ENCODE measurements at regions not wholly inside any gene's neighbourhood (a gene's known extent, or its start where the extent isn't known, plus 50 kb on each side); places are given as distances from the start of the nearest gene placed in this dataset.

DNA sequence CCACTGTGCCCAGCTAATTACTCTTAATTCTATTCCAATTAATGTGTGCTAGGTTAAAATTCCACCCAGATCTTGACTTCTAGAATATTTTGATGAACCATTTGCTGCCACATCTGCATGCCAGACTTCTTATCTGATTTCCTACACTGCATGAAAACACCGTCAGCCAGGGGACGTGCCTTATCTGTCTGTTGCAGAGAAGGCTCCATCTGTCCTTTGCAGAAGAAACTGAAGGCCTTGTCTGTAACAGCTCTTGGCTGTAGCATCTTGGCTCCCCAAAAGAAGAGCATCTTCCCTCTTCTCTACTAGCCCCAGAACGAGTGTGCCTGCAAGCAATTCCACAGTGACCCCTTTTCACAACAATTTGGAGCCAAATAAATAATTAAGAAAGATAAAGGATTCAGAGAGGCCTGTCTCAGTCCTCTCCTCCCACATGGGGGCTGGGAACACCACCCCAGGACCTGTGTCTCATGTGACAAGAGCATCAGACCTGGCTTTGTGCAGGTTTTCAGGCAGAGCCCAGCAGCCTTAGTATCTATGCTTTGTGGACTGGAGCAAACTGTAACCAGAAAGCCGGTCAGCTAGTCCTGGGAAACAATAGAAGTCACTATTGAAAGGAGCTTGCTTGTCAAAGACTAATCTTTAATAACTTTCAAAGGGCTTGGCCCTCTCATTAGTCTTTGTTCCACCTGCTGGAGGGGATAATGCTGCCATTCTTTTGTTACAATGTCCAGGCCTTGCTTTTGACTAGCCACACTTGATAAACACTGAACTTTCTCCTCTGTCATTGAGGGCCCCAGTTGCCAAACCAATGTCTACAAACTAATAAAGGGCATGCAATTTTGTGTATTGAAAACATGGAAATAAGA is 84.0 kb upstream of the NEUROD1 start:
- ATAC-seq, result no peak

GRCh38 chr2:181766129-181766528 is 85.8 kb upstream of the NEUROD1 start:
- TF ChIP-seq OSR1 (CRISPR knock-in tag; IDR thresholded peaks at IDR 0.05), result no peak
- TF ChIP-seq RARB (CRISPR knock-in tag; IDR thresholded peaks at IDR 0.05), result no peak
- TF ChIP-seq GLIS3 (CRISPR knock-in tag; IDR thresholded peaks at IDR 0.05), result no peak
- no peak for TF ChIP-seq BACH2 (CRISPR knock-in tag; IDR thresholded peaks at IDR 0.05; ENCODE audit: borderline replicate concordance)
- TF ChIP-seq, protein P1, sequence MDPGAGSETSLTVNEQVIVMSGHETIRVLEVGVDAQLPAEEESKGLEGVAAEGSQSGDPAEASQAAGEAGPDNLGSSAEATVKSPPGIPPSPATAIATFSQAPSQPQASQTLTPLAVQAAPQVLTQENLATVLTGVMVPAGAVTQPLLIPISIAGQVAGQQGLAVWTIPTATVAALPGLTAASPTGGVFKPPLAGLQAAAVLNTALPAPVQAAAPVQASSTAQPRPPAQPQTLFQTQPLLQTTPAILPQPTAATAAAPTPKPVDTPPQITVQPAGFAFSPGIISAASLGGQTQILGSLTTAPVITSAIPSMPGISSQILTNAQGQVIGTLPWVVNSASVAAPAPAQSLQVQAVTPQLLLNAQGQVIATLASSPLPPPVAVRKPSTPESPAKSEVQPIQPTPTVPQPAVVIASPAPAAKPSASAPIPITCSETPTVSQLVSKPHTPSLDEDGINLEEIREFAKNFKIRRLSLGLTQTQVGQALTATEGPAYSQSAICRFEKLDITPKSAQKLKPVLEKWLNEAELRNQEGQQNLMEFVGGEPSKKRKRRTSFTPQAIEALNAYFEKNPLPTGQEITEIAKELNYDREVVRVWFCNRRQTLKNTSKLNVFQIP (CRISPR knock-in tag; IDR thresholded peaks at IDR 0.05; ENCODE audit: borderline replicate concordance, low read depth), result no peak
- no peak for TF ChIP-seq ESRRG (CRISPR knock-in tag; IDR thresholded peaks at IDR 0.05)
- no peak for TF ChIP-seq CSDC2 (CRISPR knock-in tag; IDR thresholded peaks at IDR 0.05)
- no peak for TF ChIP-seq ZC3H10 (CRISPR knock-in tag; IDR thresholded peaks at IDR 0.05)
- no peak for TF ChIP-seq ZNF70 (CRISPR knock-in tag; IDR thresholded peaks at IDR 0.05)
- TF ChIP-seq TSHZ2 (CRISPR knock-in tag; IDR thresholded peaks at IDR 0.05), result no peak
- no peak for TF ChIP-seq ZNF8 (CRISPR knock-in tag; IDR thresholded peaks at IDR 0.05)
- TF ChIP-seq CREB5 (CRISPR knock-in tag; IDR thresholded peaks at IDR 0.05; ENCODE audit: low read depth), result no peak
- no peak for TF ChIP-seq ARNTL (CRISPR knock-in tag; IDR thresholded peaks at IDR 0.05; ENCODE audit: borderline replicate concordance, low read depth)
- no peak for TF ChIP-seq TCF4 (CRISPR knock-in tag; IDR thresholded peaks at IDR 0.05; ENCODE audit: borderline replicate concordance)
- no peak for TF ChIP-seq ISL1 (CRISPR knock-in tag; IDR thresholded peaks at IDR 0.05)
- TF ChIP-seq TOX (CRISPR knock-in tag; IDR thresholded peaks at IDR 0.05; ENCODE audit: borderline replicate concordance), result no peak
- TF ChIP-seq PATZ1 (CRISPR knock-in tag; IDR thresholded peaks at IDR 0.05; ENCODE audit: borderline replicate concordance), result no peak
- no peak for TF ChIP-seq SNAI2 (CRISPR knock-in tag; IDR thresholded peaks at IDR 0.05)
- TF ChIP-seq PPARA (CRISPR knock-in tag; IDR thresholded peaks at IDR 0.05; ENCODE audit: borderline replicate concordance), result no peak
- ATAC-seq, result no peak

More for the DNA sequence above, 84.0 kb upstream of the NEUROD1 start:
- TF ChIP-seq TCF4 (CRISPR knock-in tag; IDR thresholded peaks at IDR 0.05; ENCODE audit: borderline replicate concordance), result peak; percentile 73; the same call in 1 of the 2 replicates
- TF ChIP-seq TSHZ2 (CRISPR knock-in tag; IDR thresholded peaks at IDR 0.05), result no peak
